ENCODE measurements at regions not wholly inside any gene's neighbourhood (a gene's known extent, or its start where the extent isn't known, plus 50 kb on each side); places are given as distances from the start of the nearest gene placed in this dataset.

- no peak for DNase-seq (ENCODE audit: low spot score)
- in situ Hi-C loops (cut with MboI; ENCODE audit: low sequenced_read_pairs, unreplicated experiment): no loop called here
- TF ChIP-seq CTCF (IDR thresholded peaks at IDR 0.05; ENCODE audit: borderline replicate concordance, control extremely low read depth, extremely low read depth, insufficient read depth, missing control alignments): no peak
Observed at GRCh38 chr3:164655462-164655861, 422.8 kb downstream of the SI start.

- in situ Hi-C loops (cut with MboI; ENCODE audit: low sequenced_read_pairs, unreplicated experiment): no loop called here
- TF ChIP-seq CTCF (IDR thresholded peaks at IDR 0.05; ENCODE audit: borderline replicate concordance, control extremely low read depth, extremely low read depth, insufficient read depth, missing control alignments): no peak
Observed at GRCh38 chr3:164641071-164641470, 437.2 kb downstream of the SI start.

GRCh38 chr3:164640591-164640990 lies 437.7 kb downstream of the SI start:
- in situ Hi-C loops (cut with MboI; ENCODE audit: low sequenced_read_pairs, unreplicated experiment): no loop called here
- TF ChIP-seq CTCF (IDR thresholded peaks at IDR 0.05; ENCODE audit: borderline replicate concordance, control extremely low read depth, extremely low read depth, insufficient read depth, missing control alignments): no peak
- DNase-seq (ENCODE audit: low spot score): no peak

More at GRCh38 chr3:164641071-164641470, 437.2 kb downstream of the SI start:
- no peak for DNase-seq (ENCODE audit: low spot score)

GRCh38 chr3:164620956-164621355 lies 457.3 kb downstream of the SI start:
- DNase-seq (ENCODE audit: low spot score): no peak
- no peak for TF ChIP-seq CTCF (IDR thresholded peaks at IDR 0.05; ENCODE audit: borderline replicate concordance, control extremely low read depth, extremely low read depth, insufficient read depth, missing control alignments)
- in situ Hi-C loops (cut with MboI; ENCODE audit: low sequenced_read_pairs, unreplicated experiment): no loop called here

- no peak for DNase-seq (ENCODE audit: low spot score)
- no peak for TF ChIP-seq CTCF (IDR thresholded peaks at IDR 0.05; ENCODE audit: borderline replicate concordance, control extremely low read depth, extremely low read depth, insufficient read depth, missing control alignments)
- in situ Hi-C loops (cut with MboI; ENCODE audit: low sequenced_read_pairs, unreplicated experiment): no loop called here
Observed at GRCh38 chr3:164620423-164620822, 457.9 kb downstream of the SI start.

GRCh38 chr3:164612751-164613150 lies 465.5 kb downstream of the SI start:
- DNase-seq (ENCODE audit: low spot score): no peak
- in situ Hi-C loops (cut with MboI; ENCODE audit: low sequenced_read_pairs, unreplicated experiment): no loop called here
- no peak for TF ChIP-seq CTCF (IDR thresholded peaks at IDR 0.05; ENCODE audit: borderline replicate concordance, control extremely low read depth, extremely low read depth, insufficient read depth, missing control alignments)
